BJ (cell line): ENCODE measurements at regions not wholly inside any gene's neighbourhood (a gene's known extent, or its start where the extent isn't known, plus 50 kb on each side); places are given as distances from the start of the nearest gene placed in this dataset.

Source experiments
- CTCF ChIA-PET: fragments of 350-600 bp; formaldehyde crosslinking; extraction: SDS; loops from one replicate; lab custom pipeline; 2021; ENCODE audit warnings: antibody characterized with exemption, inconsistent platforms; lab: Yijun Ruan, JAX
- POLR2A ChIA-PET: fragments of 300-600 bp; sonication (Branson Sonifier 250); formaldehyde crosslinking; extraction: SDS; loops from one replicate; lab custom pipeline; 2021; ENCODE audit warnings: antibody characterized with exemption; lab: Charles Lee
- DNase-seq: peaks from one replicate; pipeline ENCODE4 v3.0.0-alpha.2; 2011; ENCODE audit warnings: low read depth
- H3K27me3 ChIP-seq: 2 replicates; pipeline ENCODE4 v1.6.0; 2011; ENCODE audit warnings: low read length; ENCODE audit not compliant: control insufficient read depth, insufficient read depth
- H3K36me3 ChIP-seq: 2 replicates; pipeline ENCODE4 v1.5.1; 2011; ENCODE audit warnings: low read length; ENCODE audit not compliant: control insufficient read depth, insufficient read depth
- H3K4me3 ChIP-seq: 2 replicates; pipeline ENCODE4 v1.5.1; 2011; ENCODE audit warnings: low read depth, mild to moderate bottlenecking, control low read depth, low read length
- CTCF ChIP-seq: IDR thresholded peaks from 2 replicates; pipeline ENCODE4 v1.5.1; 2011; ENCODE audit warnings: low read depth, mild to moderate bottlenecking, control low read depth, inconsistent platforms, low read length, moderate library complexity; ENCODE audit not compliant: insufficient read depth

DNA sequence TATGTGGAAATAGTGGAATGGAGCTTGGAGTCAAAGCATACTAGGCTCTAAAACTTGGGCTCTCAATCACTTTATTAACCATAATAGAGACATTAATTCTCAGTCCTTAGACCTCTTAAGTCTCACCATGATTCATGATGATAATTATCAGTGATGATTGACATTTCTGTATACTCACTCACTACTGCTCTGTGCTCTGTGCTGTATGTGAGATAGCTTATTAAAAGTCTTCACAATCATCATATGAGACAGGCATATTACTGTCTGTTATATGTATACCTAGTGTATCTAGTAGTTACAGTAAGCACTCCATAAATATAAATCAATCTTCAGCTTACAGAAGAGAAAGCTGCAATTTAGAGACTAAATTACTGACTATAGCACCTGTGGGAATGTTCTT is 236.0 kb upstream of the JAG1 start:
- Histone ChIP-seq H3K36me3 (no peaks in the 10 kb centered on the region), H3K4me3 (no peak overlapping the region), H3K27me3 (no peaks in the 10 kb centered on the region; the same call in none of the 2 replicates)
- CTCF ChIA-PET: no interaction called here
- no peak for DNase-seq
- POLR2A ChIA-PET: no interaction called here
- no peak for TF ChIP-seq CTCF

DNA sequence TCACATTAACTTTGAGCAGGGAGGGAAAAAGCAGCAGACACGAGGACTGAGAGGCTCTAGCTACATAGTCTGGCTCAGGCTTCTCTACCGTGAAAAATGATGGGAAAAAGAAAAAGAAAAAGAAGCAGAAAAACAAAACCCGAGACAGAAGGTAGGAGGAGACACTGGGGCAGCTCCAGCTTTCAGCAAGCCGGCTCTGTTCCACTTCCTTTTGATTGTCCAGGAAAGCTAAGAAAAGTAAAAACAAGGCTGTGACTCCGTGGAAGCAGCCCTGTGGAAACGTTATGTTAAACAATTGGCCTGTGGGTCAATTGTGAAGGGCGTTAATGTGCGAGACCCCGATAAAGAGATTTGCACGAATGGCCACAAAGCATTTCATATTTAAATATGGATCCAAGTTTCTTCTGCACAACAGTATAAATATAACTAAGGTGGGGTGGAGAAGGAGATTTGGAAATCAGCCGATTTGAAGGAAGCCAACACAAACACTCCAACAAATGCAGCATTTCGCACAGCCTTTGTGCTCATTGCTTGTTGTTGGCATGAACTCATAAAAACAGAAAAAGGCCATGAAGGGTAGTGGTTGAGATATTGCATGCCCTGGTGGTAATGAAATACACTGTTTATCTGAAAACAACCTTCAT is 236.9 kb upstream of the JAG1 start:
- CTCF ChIA-PET: no interaction called here
- DNase-seq: no peak
- TF ChIP-seq CTCF: no peak
- POLR2A ChIA-PET: no interaction called here
- H3K27me3 ChIP-seq: no peaks in the 10 kb centered on the region; the same call in none of the 2 replicates
- no peak overlapping the region for H3K4me3 ChIP-seq
- H3K36me3 ChIP-seq: no peaks in the 10 kb centered on the region

GRCh38 chr20:10911298-10911697 is 237.5 kb upstream of the JAG1 start:
- TF ChIP-seq CTCF: no peak
- H3K27me3 ChIP-seq: no peaks in the 10 kb centered on the region; the same call in none of the 2 replicates
- ChIA-PET POLR2A (no interaction called here), CTCF (no interaction called here)
- no peak for DNase-seq
- no peak overlapping the region for H3K4me3 ChIP-seq
- H3K36me3 ChIP-seq: no peaks in the 10 kb centered on the region

GRCh38 chr20:10915815-10916214 is 242.0 kb upstream of the JAG1 start:
- ChIA-PET CTCF (no interaction called here), POLR2A (no interaction called here)
- TF ChIP-seq CTCF: no peak
- Histone ChIP-seq H3K4me3 (no peak overlapping the region), H3K36me3 (no peaks in the 10 kb centered on the region), H3K27me3 (no peaks in the 10 kb centered on the region; the same call in 1 of the 2 replicates)
- no peak for DNase-seq

DNA sequence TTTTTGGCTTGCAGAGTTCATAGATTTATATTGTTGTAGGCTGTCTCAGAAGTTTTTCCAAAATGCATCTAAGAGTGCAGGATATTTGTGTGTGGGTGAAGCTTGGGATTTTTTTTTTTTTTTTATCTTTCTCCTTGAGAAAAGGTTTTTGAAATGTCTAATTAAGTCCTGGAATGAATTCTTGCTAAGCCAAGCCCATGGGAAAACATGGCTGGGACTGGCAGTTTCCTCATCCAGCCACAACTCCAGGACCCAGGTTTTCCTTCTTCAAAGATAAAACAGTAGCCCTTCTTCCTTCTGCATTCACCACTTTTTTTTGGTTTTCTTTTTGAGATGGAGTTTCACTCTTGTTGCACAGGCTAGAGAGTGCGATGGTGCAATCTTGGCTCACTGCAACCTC is 242.5 kb upstream of the JAG1 start:
- ChIA-PET POLR2A (no interaction called here), CTCF (interaction anchor here (0.6 kb wide), 1 partner anchor 425 kb away, joined by 3 read pairs; no protein-coding TSS in a partner anchor)
- TF ChIP-seq CTCF: no peak
- H3K4me3 ChIP-seq: no peak overlapping the region
- no peaks in the 10 kb centered on the region; the same call in 1 of the 2 replicates for H3K27me3 ChIP-seq
- H3K36me3 ChIP-seq: no peaks in the 10 kb centered on the region
- no peak for DNase-seq
